ENCODE measurements at regions not wholly inside any gene's neighbourhood (a gene's known extent, or its start where the extent isn't known, plus 50 kb on each side); places are given as distances from the start of the nearest gene placed in this dataset.

GRCh38 chr17:62206550-62206949 is 141.5 kb upstream of the MED13 start:
- TF ChIP-seq CTCF (IDR thresholded peaks at IDR 0.05), result no peak
- no peak for TF ChIP-seq POLR2A (IDR thresholded peaks at IDR 0.05)
- TF ChIP-seq POLR2AphosphoS5 (IDR thresholded peaks at IDR 0.05), result no peak

Data from gastroesophageal sphincter (tissue), 3 donors.